BLaER1 treated with 17β-estradiol and CSF1 and Interleukin-3, amounts not matched to agents 10 nM and 100 nM (cell line): ENCODE measurements at regions not wholly inside any gene's neighbourhood (a gene's known extent, or its start where the extent isn't known, plus 50 kb on each side); places are given as distances from the start of the nearest gene placed in this dataset.
"Not testable (repeated sequence)": the region's sequence is repeated elsewhere in the genome, so short reads cannot be mapped to it uniquely, and the experiment has no call there.

ENCODE experiments used
- H3K27ac ChIP-seq, 11 experiments: shearing (Covaris generic); formaldehyde crosslinking; 2 replicates each; pipeline ENCODE4 v1.8.1; 2022
- H3K27me3 ChIP-seq, 11 experiments: shearing (Covaris generic); formaldehyde crosslinking; 2 replicates each; pipeline ENCODE4 v1.8.1; 2022
- H3K36me3 ChIP-seq, 11 experiments: shearing (Covaris generic); formaldehyde crosslinking; 2 replicates each; pipeline ENCODE4 v1.8.1; 2022
- H3K4me1 ChIP-seq, 10 experiments: shearing (Covaris generic); formaldehyde crosslinking; 2 replicates each; pipeline ENCODE4 v1.8.1; 2022
- H3K4me2 ChIP-seq, 11 experiments: shearing (Covaris generic); formaldehyde crosslinking; 2 replicates each; pipeline ENCODE4 v1.8.1; 2022
- H3K4me3 ChIP-seq, 10 experiments: shearing (Covaris generic); formaldehyde crosslinking; 2 replicates each; pipeline ENCODE4 v1.8.1; 2022
- H3K9ac ChIP-seq, 11 experiments: shearing (Covaris generic); formaldehyde crosslinking; 2 replicates each; pipeline ENCODE4 v1.8.1; 2022
- H3K9me3 ChIP-seq, 11 experiments: shearing (Covaris generic); formaldehyde crosslinking; replicated peaks in 1 of 11; 2 replicates each; pipeline ENCODE4 v1.8.1; 2022
- H4K20me1 ChIP-seq, 11 experiments: shearing (Covaris generic); formaldehyde crosslinking; 2 replicates each; pipeline ENCODE4 v1.8.1; 2022
- Cebpa-rat ChIP-seq, 11 experiments: shearing (Covaris generic); IDR thresholded peaks; 2 replicates each; pipeline ENCODE4 v1.8.1; 2022

DNA sequence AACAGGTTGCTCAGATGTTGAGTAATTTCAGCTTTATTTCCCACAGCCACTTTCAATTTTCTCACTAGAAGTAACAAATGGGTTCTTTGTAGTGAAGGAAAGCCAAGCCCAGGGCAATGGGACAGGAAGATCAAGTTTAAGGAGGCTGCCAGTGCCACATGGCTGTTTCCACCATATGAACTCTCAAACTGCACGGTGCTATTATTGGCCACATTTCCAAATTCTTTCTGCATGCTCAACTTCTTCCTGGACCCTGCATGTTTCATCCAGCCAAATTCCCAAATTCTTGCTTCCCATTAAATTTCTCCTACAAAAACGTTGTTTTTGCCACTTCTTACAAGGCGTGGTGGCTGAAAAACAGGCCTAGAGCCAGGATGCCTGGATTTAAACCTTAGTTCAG, 193.3 kb upstream of the SPHKAP start:
- Histone ChIP-seq H4K20me1 (no peaks in the 10 kb centered on the region), H3K9me3 (peaks cover 0 to 5% (median 0%) of the 10 kb centered on the region in 11 experiments; a peak in 2 of 22 replicates), H3K36me3 (no peaks in the 10 kb centered on the region), H3K4me2 (no peak overlapping the region), H3K27me3 (no peaks in the 10 kb centered on the region), H3K4me1 (peaks cover 0 to 20% (median 11%) of the 10 kb centered on the region in 10 experiments; a peak in 10 of 20 replicates), H3K9ac (no peak overlapping the region), H3K27ac (no peak overlapping the region), H3K4me3 (no peak overlapping the region)
- TF ChIP-seq Cebpa-rat (IDR thresholded peaks at IDR 0.05), result no peak

DNA sequence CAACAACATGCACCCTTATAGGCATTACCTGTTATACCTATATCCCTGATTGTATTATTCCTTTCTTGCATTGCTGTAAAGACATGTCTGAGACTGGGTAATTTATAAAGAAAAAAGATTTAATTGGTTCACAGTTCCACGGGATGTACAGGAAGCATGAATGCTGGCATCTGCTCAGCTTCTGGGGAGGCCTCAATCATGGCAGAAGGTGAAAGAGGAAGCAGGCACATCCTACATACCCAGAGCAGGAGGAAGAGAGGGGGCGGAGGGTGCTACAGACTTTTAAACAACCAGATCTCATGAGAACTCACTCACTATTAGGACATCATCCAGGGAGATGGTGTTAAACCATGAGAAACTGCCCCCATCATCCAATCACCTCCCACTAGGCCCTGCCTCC, 191.7 kb upstream of the SPHKAP start:
- no peaks in the 10 kb centered on the region for H3K27me3 ChIP-seq
- H3K27ac ChIP-seq, result no peak overlapping the region
- no peak overlapping the region for H3K4me3 ChIP-seq
- no peaks in the 10 kb centered on the region for H4K20me1 ChIP-seq
- H3K9ac ChIP-seq, result no peak overlapping the region
- H3K4me1 ChIP-seq, result peaks cover 0 to 16% (median 11%) of the 10 kb centered on the region in 10 experiments; a peak in 10 of 20 replicates
- peaks cover 0 to 5% (median 0%) of the 10 kb centered on the region in 11 experiments; a peak in 2 of 22 replicates for H3K9me3 ChIP-seq
- TF ChIP-seq Cebpa-rat (IDR thresholded peaks at IDR 0.05), result no peak
- H3K4me2 ChIP-seq, result no peak overlapping the region
- H3K36me3 ChIP-seq, result no peaks in the 10 kb centered on the region

DNA sequence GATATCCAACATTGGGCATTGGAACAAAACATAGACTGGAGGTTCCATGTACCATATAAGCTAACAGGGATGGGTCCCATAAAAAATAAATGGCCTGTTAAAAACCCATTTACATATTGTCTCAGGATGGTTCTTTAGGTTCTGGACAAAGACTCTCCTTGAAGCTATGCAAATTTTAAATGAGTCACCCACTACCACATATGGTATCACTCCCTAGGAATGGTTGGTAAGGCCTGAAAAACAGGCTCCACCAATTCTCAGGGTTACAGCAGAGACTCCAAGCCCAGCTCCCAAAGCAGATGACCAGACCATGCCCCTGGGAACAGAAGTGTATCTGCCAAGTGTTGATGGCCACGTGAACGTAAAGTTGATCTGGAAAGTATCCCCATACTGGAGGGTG, 190.7 kb upstream of the SPHKAP start:
- peaks cover 0 to 5% (median 0%) of the 10 kb centered on the region in 11 experiments; a peak in 2 of 22 replicates for H3K9me3 ChIP-seq
- no peak for TF ChIP-seq Cebpa-rat (IDR thresholded peaks at IDR 0.05)
- H3K4me3 ChIP-seq, result no peak overlapping the region
- H3K9ac ChIP-seq, result no peak overlapping the region
- no peak overlapping the region for H3K4me2 ChIP-seq
- H3K36me3 ChIP-seq, result no peaks in the 10 kb centered on the region
- H3K27ac ChIP-seq, result no peak overlapping the region
- H3K27me3 ChIP-seq, result no peaks in the 10 kb centered on the region
- no peaks in the 10 kb centered on the region for H4K20me1 ChIP-seq
- peaks cover 0 to 6% (median 1%) of the 10 kb centered on the region in 10 experiments; a peak in 6 of 20 replicates for H3K4me1 ChIP-seq

DNA sequence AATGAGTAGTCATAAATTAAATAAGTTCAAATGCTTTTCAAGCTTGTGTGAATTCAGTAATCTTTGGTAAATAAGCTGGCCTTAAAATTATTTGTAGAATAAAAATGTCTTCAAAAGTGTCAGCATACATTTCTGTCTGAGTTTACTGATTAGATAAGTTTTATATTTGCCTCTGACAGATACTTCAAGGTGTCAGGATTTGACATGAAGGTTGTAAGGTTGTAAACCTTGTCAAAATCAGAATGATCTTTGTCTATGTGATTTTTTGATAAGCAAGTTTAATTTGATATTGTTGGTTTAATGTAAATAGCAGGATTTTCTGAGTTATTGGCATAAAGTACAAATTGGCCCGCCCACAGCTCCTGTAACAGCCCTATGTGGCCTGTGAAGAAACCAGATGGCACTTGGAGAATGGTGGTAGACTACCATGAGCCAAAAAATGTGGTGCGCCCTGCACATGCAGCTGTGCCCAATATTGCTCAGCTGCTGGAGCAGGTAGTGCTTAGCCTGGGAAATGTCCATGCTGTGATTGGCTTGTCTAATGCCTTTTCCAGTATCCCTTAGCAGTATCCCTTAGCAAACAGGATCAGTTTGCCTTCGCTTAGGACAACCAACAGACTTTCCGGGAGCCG, 188.0 kb upstream of the SPHKAP start:
- no peak for TF ChIP-seq Cebpa-rat (IDR thresholded peaks at IDR 0.05)
- H4K20me1 ChIP-seq, result no peaks in the 10 kb centered on the region
- H3K9ac ChIP-seq, result no peak overlapping the region
- peaks cover 0 to 5% (median 0%) of the 10 kb centered on the region in 11 experiments; a peak in 2 of 22 replicates for H3K9me3 ChIP-seq
- no peaks in the 10 kb centered on the region for H3K27me3 ChIP-seq
- H3K4me2 ChIP-seq, result no peak overlapping the region
- H3K36me3 ChIP-seq, result no peaks in the 10 kb centered on the region
- H3K27ac ChIP-seq, result no peak overlapping the region
- no peak overlapping the region for H3K4me3 ChIP-seq
- peaks cover 0 to 6% (median 0%) of the 10 kb centered on the region in 10 experiments; a peak in 1 of 20 replicates for H3K4me1 ChIP-seq

DNA sequence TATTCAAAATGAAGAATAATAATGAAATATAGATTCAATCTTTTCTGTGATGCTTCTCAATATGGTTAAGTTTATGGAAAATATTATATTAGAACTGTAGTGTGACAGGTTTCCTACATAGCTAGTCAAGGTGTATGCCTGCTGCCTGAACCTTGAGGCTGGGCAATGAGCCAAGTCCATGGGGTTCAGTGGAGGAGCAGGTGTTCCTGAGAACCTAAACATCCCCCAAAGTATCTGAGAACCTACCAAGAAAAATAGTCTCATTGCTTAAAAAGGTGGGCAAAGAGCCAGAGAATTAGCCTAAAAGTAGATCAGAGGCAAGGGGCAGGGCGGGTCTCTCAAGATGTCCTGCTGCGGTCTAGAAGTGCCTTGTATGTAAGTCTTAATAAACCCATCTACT, 185.9 kb upstream of the SPHKAP start:
- Histone ChIP-seq H3K4me3 (no peak overlapping the region), H3K9me3 (peaks cover 0 to 5% (median 0%) of the 10 kb centered on the region in 11 experiments; a peak in 2 of 22 replicates), H3K36me3 (no peaks in the 10 kb centered on the region), H3K4me2 (no peak overlapping the region), H3K27ac (no peak overlapping the region), H4K20me1 (no peaks in the 10 kb centered on the region), H3K27me3 (no peaks in the 10 kb centered on the region), H3K4me1 (no peaks in the 10 kb centered on the region), H3K9ac (no peak overlapping the region)
- no peak for TF ChIP-seq Cebpa-rat (IDR thresholded peaks at IDR 0.05)

DNA sequence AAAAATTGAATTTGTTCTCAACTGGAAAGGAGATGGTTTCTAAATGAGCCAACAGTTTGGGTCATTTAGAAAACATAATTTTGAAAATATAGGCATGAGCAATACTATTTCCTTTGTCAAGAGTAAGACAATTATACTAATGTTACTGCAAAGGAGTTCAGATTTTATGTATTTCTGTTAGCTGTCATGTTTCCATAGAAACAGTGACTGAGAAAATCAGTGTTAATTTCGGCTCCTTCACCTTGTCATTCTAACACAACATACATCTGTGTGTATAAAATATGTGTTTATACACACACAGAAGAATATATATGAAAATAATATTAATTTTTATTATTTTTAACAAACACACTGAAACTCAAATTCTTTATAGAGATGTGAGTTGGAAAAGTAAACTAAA, 178.0 kb upstream of the SPHKAP start:
- Histone ChIP-seq H3K27ac (no peak overlapping the region), H3K4me2 (no peak overlapping the region), H3K9ac (no peak overlapping the region), H3K36me3 (no peaks in the 10 kb centered on the region), H3K4me1 (no peaks in the 10 kb centered on the region), H3K9me3 (no peaks in the 10 kb centered on the region), H3K4me3 (no peak overlapping the region), H4K20me1 (no peaks in the 10 kb centered on the region), H3K27me3 (no peaks in the 10 kb centered on the region)
- no peak for TF ChIP-seq Cebpa-rat (IDR thresholded peaks at IDR 0.05)

DNA sequence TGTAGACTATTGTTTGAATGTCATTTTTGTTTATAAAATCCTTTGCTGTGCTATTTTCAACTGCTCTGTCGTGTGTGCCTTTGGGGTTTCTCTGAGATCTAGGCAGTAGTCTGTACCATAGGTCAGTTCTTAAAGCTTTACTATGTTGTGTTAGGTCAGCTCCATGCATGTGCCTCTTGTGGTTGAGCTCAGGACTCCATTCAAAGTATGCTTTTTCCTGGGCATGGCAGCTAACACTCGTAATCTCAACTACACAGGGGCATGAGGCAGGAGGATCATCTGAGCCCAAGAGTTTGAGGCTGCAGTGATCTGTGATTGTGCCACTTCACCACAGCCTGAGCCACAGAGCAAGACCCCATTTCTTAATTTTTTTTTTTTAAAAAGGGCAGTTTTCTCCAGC, 174.4 kb upstream of the SPHKAP start:
- no peaks in the 10 kb centered on the region for H3K27me3 ChIP-seq
- no peak for TF ChIP-seq Cebpa-rat (IDR thresholded peaks at IDR 0.05)

DNA sequence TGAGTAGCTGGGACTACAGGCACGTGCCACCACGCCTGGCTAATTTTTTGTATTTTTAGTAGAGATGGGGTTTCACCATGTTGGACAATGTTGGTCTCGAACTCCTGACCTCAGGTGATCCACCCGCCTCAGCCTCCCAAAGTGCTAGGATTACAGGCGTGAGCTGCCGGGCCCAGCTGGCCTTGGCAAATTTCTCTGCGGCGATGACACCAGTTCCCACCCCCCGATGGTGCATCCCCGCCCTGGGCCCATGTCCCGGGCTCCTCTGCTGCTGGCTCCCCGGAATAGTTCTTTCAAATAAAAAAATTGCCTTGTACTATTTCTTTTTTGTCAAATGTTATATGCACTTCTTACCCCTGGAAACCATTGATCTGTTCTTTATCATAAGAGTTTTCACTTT, 171.5 kb upstream of the SPHKAP start:
- H3K27ac ChIP-seq, H3K36me3 ChIP-seq, H3K4me2 ChIP-seq, H3K4me3 ChIP-seq, H3K9ac ChIP-seq, H4K20me1 ChIP-seq, H3K9me3 ChIP-seq, H3K27me3 ChIP-seq: not testable (repeated sequence)
- H3K4me1 ChIP-seq, result peaks cover 0 to 28% (median 15%) of the 10 kb centered on the region in 10 experiments; a peak in 12 of 20 replicates

More for the DNA sequence above, 174.4 kb upstream of the SPHKAP start:
- no peaks in the 10 kb centered on the region for H4K20me1 ChIP-seq
- no peak overlapping the region for H3K4me2 ChIP-seq
- peaks cover 0 to 18% (median 14%) of the 10 kb centered on the region in 10 experiments; a peak in 12 of 20 replicates for H3K4me1 ChIP-seq
- H3K4me3 ChIP-seq, result no peak overlapping the region
- H3K36me3 ChIP-seq, result no peaks in the 10 kb centered on the region
- no peaks in the 10 kb centered on the region for H3K9me3 ChIP-seq
- H3K9ac ChIP-seq, result no peak overlapping the region
- H3K27ac ChIP-seq, result no peak overlapping the region

DNA sequence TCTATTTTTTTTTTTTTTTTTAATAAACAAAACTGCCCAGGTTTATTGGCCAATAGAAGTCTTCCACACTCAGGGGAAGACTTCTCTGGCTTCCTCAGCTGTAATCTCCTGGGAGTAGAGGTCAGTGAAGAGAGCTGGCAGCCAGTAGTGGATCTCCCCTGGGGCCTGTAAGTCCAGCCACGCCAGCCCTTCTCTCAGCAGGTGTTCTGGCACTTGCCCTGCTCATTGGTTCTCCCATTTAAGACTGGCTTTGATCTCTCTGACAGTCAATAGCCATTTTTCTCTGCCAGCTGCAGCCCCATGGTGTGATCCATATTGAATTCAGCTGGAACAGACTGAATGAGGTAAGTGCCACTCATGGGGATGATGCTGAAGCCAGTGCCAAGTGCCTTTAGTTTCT, 170.6 kb upstream of the SPHKAP start:
- H3K27me3 ChIP-seq, result no peaks in the 10 kb centered on the region
- no peak for TF ChIP-seq Cebpa-rat (IDR thresholded peaks at IDR 0.05)

More for the DNA sequence above, 170.6 kb upstream of the SPHKAP start:
- no peak overlapping the region for H3K9ac ChIP-seq
- peaks cover 0 to 28% (median 15%) of the 10 kb centered on the region in 10 experiments; a peak in 12 of 20 replicates for H3K4me1 ChIP-seq
- no peaks in the 10 kb centered on the region for H3K36me3 ChIP-seq
- no peak overlapping the region for H3K4me3 ChIP-seq
- H4K20me1 ChIP-seq, result no peaks in the 10 kb centered on the region
- no peak overlapping the region for H3K27ac ChIP-seq
- peak overlapping the region in 7 of 11 experiments; percentile 11 to 69 (median 36); a peak in 14 of 22 replicates for H3K4me2 ChIP-seq
- peaks cover 0 to 3% (median 0%) of the 10 kb centered on the region in 11 experiments; a peak in 1 of 22 replicates for H3K9me3 ChIP-seq
